HEK293 (cell line): ENCODE measurements at regions not wholly inside any gene's neighbourhood (a gene's known extent, or its start where the extent isn't known, plus 50 kb on each side); places are given as distances from the start of the nearest gene placed in this dataset.

ENCODE experiments used
- CTCF ChIA-PET: fragments of 350-600 bp; formaldehyde crosslinking; extraction: SDS; loops from one replicate; lab custom pipeline; 2021; ENCODE audit warnings: antibody characterized with exemption; lab: Yijun Ruan, JAX
- POLR2A ChIA-PET: fragments of 300-600 bp; formaldehyde crosslinking; extraction: SDS; loops from one replicate; lab custom pipeline; 2020; ENCODE audit warnings: antibody characterized with exemption, inconsistent platforms; lab: Yijun Ruan, JAX
- H3K27ac ChIP-seq: fragments of 200-500 bp; sonication (Bioruptor generic); 2 replicates; pipeline ENCODE4 v1.5.1; 2014; ENCODE audit warnings: low read depth, low read length, control low read depth, inconsistent platforms; ENCODE audit errors: extremely low read depth
- H3K36me3 ChIP-seq, 2 experiments: fragments of 200-500 bp in 1 of 2; sonication (Bioruptor generic) in 1 of 2; 1 replicate in 1 of 2; 2 replicates in 1 of 2; pipeline ENCODE4 v1.5.1; 2014 to 2017; ENCODE audit warnings: inconsistent platforms in 2 of 2, low read length in 2 of 2; ENCODE audit not compliant: control insufficient read depth in 2 of 2, insufficient read depth in 1 of 2
- H3K4me1 ChIP-seq: fragments of 200-500 bp; sonication (Bioruptor generic); 2 replicates; pipeline ENCODE4 v1.5.1; 2014; ENCODE audit warnings: mild to moderate bottlenecking, low read length, inconsistent platforms; ENCODE audit not compliant: control insufficient read depth, insufficient read depth
- H3K4me3 ChIP-seq: 2 replicates; pipeline ENCODE4 v1.5.1; 2011; ENCODE audit warnings: low read depth, mild to moderate bottlenecking, control low read depth, low read length, moderate library complexity
- H3K9me3 ChIP-seq: fragments of 200-500 bp; sonication (Bioruptor generic); 2 replicates; pipeline ENCODE4 v1.5.1; 2014; ENCODE audit warnings: low read depth, low read length, inconsistent platforms; ENCODE audit not compliant: control insufficient read depth, insufficient read depth
- PRDM10 ChIP-seq: fragments of 450-650 bp; formaldehyde crosslinking; IDR thresholded peaks from 2 replicates; pipeline ENCODE4 v1.5.1; 2016; ENCODE audit warnings: missing biosample characterization, missing genetic modification characterization
- PRDM2 ChIP-seq: fragments of 450-650 bp; formaldehyde crosslinking; IDR thresholded peaks from 2 replicates; pipeline ENCODE4 v1.5.1; 2016; ENCODE audit warnings: missing biosample characterization, missing genetic modification characterization, borderline replicate concordance
- YY1 ChIP-seq: fragments of 450-650 bp; formaldehyde crosslinking; IDR thresholded peaks from 2 replicates; pipeline ENCODE4 v1.5.1; 2018; ENCODE audit warnings: missing biosample characterization, missing genetic modification characterization
- ZEB2 ChIP-seq: fragments of 450-650 bp; formaldehyde crosslinking; IDR thresholded peaks from 2 replicates; pipeline ENCODE4 v1.5.1; 2016; ENCODE audit warnings: missing biosample characterization, missing genetic modification characterization
- ZNF423 ChIP-seq: fragments of 450-650 bp; formaldehyde crosslinking; IDR thresholded peaks from 2 replicates; pipeline ENCODE4 v1.5.1; 2016; ENCODE audit warnings: missing biosample characterization, missing genetic modification characterization
- ZNF449 ChIP-seq: fragments of 450-650 bp; formaldehyde crosslinking; IDR thresholded peaks from 2 replicates; pipeline ENCODE4 v1.5.1; 2017; ENCODE audit warnings: missing biosample characterization, mild to moderate bottlenecking, missing genetic modification characterization, moderate library complexity
- ZNF473 ChIP-seq: fragments of 450-650 bp; formaldehyde crosslinking; IDR thresholded peaks from 2 replicates; pipeline ENCODE4 v1.5.1; 2017; ENCODE audit warnings: missing biosample characterization, missing genetic modification characterization
- ZNF571 ChIP-seq: fragments of 450-650 bp; formaldehyde crosslinking; IDR thresholded peaks from 2 replicates; pipeline ENCODE4 v1.5.0; 2017; ENCODE audit warnings: missing biosample characterization, missing genetic modification characterization
- ZNF610 ChIP-seq: fragments of 450-650 bp; formaldehyde crosslinking; IDR thresholded peaks from 2 replicates; pipeline ENCODE4 v1.5.1; 2016; ENCODE audit warnings: missing biosample characterization, missing genetic modification characterization, borderline replicate concordance
- ZNF692 ChIP-seq: fragments of 450-650 bp; formaldehyde crosslinking; IDR thresholded peaks from 2 replicates; pipeline ENCODE4 v1.5.1; 2016; ENCODE audit warnings: missing biosample characterization, missing genetic modification characterization
- ZSCAN16 ChIP-seq: fragments of 450-650 bp; formaldehyde crosslinking; IDR thresholded peaks from 2 replicates; pipeline ENCODE4 v1.5.1; 2016; ENCODE audit warnings: missing biosample characterization, missing genetic modification characterization

GRCh38 chr5:33282157-33282556, 158.6 kb upstream of the TARS1 start (continued):
- no peak for TF ChIP-seq PRDM10 (tag by site-specific recombination)
- TF ChIP-seq ZNF610 (tag by site-specific recombination), result no peak
- no peak for TF ChIP-seq ZNF449 (tag by site-specific recombination)
- no peak for TF ChIP-seq ZNF692 (tag by site-specific recombination)
- no peak for TF ChIP-seq ZEB2
- TF ChIP-seq ZNF423, result no peak
- TF ChIP-seq, all 188 proteins: peak for 0

GRCh38 chr5:33282696-33283095, 158.1 kb upstream of the TARS1 start:
- H3K4me3 ChIP-seq, result no peak overlapping the region
- no peak for TF ChIP-seq YY1 (tag by site-specific recombination)
- TF ChIP-seq, all 188 proteins: peak for 0
- 0 out of 2 replicates have a peak, but pooled peaks cover 3% of the 10 kb centered on the region for H3K4me1 ChIP-seq
- no peaks in the 10 kb centered on the region for H3K9me3 ChIP-seq
- ChIA-PET POLR2A (no interaction called here), CTCF (interaction anchor here (1.0 kb wide), 1 partner anchor 17 kb away, joined by 4 read pairs; no protein-coding TSS in a partner anchor)
- H3K27ac ChIP-seq, result no peak overlapping the region
- H3K36me3 ChIP-seq, result no peaks in the 10 kb centered on the region

GRCh38 chr5:33283243-33283642, 157.5 kb upstream of the TARS1 start:
- Histone ChIP-seq H3K4me1 (0 out of 2 replicates have a peak, but pooled peaks cover 3% of the 10 kb centered on the region), H3K36me3 (no peaks in the 10 kb centered on the region), H3K4me3 (no peak overlapping the region), H3K9me3 (no peaks in the 10 kb centered on the region), H3K27ac (no peak overlapping the region)
- POLR2A ChIA-PET, result no interaction called here
- CTCF ChIA-PET, result no interaction called here
- TF ChIP-seq ZNF473 (tag by site-specific recombination) (no peak), ZSCAN16 (no peak), PRDM2 (tag by site-specific recombination) (no peak), ZNF571 (tag by site-specific recombination) (no peak), YY1 (tag by site-specific recombination) (no peak)
